ENCODE measurements at regions not wholly inside any gene's neighbourhood (a gene's known extent, or its start where the extent isn't known, plus 50 kb on each side); places are given as distances from the start of the nearest gene placed in this dataset.

GRCh38 chr20:4635781-4636180 lies 50.5 kb upstream of the PRNP start:
- in situ Hi-C loops (cut with MboI; ENCODE audit: low sequenced_read_pairs), result no loop called here

- in situ Hi-C loops (cut with MboI; ENCODE audit: low sequenced_read_pairs), result no loop called here
These were observed 50.9 kb upstream of the PRNP start for GRCh38 chr20:4635342-4635741.

DNA sequence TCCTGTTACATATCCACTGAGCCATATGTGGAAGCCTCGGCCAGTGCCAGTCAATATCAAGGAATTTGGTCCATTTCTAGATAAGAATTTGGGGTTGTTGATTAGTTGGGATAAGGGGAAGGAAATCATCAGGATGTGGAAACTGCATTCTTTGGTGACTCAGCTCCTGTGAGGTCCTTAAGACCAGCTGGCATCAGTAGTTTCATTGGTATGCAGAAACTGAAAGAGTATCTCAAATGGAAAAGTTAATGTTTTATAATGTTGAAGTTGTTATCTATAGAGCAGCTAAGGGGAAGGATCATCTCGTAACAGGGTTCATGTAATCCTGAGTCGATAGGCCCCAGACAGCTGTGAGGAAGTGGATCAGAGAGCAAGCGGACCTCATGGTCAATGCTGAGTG lies 52.5 kb upstream of the PRNP start:
- in situ Hi-C loops (cut with MboI; ENCODE audit: low sequenced_read_pairs), result no loop called here

- in situ Hi-C loops (cut with MboI; ENCODE audit: low sequenced_read_pairs), result no loop called here
These were observed 52.9 kb upstream of the PRNP start for GRCh38 chr20:4633379-4633778.

GRCh38 chr20:4632876-4633275 lies 53.4 kb upstream of the PRNP start:
- in situ Hi-C loops (cut with MboI; ENCODE audit: low sequenced_read_pairs), result no loop called here

DNA sequence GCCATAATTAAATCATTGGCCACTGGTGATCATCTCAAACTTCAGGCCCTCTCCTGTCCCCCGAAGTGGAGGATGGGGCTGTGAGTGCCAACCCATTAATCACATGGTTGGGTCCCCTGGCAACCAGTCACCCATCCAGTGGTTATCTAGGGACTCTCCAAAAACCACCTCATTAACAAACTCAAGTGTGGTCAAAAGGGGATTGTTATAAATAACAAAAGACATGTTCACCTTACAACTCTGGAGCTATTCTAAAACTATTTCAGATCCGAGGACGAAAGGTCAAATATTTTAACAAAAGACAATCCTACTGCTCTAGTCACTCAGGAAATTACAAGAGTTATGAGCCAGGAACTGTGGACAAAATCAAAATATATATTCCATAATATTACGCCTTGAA lies 60.0 kb upstream of the PRNP start:
- in situ Hi-C loops (cut with MboI; ENCODE audit: low sequenced_read_pairs), result no loop called here

DNA sequence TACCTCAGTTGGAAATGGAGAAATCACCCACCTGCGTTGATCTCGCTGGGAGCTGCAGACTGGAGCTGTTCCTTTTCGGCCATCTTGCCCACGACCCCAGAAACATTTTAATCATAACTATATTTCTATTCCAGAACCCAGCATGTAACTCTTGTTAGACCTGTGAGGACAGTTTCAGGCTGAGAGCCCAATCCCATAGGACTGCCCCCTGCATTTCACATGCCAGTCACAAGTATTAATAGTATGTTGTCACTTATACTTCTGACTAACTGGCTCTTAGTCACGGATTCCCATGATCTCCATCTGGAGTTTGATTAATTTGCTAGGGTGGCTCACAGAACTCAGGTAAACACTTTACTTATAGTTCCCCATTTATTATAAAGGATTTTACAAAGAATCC lies 60.6 kb upstream of the PRNP start:
- in situ Hi-C loops (cut with MboI; ENCODE audit: low sequenced_read_pairs), result no loop called here

DNA sequence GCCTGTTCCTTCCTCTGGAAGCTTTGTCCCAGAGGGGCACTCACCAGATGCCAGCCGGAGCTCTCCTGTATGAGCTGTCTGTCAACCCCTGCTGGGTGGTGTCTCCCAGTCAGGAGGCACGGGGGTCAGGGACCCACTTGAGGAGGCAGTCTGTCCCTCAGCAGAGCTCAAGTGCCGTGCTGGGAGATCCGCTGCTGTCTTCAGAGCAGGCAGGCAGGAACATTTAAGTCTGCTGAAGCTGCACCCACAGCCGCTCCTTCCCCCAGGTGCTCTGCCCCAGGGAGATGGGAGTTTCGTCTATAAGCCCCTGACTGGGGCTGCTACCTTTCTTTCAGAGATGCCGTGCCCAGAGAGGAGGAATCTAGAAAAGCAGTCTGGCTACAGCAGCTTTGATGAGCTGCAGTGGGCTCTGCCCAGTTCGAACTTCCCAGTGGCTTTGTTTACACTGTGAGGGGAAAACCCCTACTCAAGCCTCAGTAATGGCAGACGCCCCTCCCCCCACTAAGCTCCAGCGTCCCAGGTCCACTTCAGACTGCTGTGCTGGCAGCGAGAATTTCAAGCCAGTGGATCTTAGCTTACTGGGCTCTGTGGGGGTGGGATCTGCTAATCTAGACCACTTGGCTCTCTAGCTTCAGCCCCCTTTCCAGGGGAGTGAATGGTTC lies 61.5 kb upstream of the PRNP start:
- in situ Hi-C loops (cut with MboI; ENCODE audit: low sequenced_read_pairs), result loop anchor here (25.0 kb wide), 2 partner anchors 312 to 562 kb away; no protein-coding TSS in a partner anchor

DNA sequence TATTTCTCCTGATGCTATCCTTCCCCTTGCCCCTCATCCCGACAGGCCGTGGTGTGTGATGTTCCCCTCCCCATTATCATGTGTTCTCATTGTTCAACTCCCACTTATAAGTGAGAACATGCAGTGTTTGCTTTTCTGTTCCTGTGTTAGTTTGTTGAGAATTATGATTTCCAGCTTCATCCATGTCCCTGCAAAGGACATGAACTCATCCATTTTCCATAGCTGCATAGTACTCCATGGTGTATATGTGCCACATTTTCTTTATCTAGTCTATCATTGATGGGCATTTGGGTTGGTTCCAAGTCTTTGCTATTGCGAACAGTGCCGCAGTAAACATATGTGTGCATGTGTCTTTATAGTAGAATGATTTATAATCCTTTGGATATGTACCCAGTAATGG lies 67.1 kb upstream of the PRNP start:
- in situ Hi-C loops (cut with MboI; ENCODE audit: low sequenced_read_pairs), result loop anchor here (25.0 kb wide), 2 partner anchors 318 to 568 kb away; no protein-coding TSS in a partner anchor

DNA sequence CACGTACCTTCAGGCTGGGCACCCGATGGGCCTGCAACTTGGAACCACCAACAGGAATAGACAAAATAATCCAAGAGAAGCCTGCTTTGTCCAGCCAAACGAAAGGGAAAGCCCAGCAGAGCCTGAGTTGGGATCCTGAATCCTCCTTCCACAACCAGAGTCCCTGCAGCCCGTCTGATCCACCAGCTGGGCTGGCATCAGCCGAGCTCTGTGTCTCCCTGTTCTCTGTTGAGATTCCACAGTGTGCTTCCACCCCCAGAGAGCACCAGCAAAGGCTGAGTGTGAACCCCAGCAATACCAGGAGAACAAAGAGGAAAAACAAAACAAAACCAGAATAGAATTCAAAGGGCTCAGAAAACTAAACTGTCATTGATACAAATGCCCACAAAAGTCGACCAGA lies 68.8 kb upstream of the PRNP start:
- in situ Hi-C loops (cut with MboI; ENCODE audit: low sequenced_read_pairs), result loop anchor here (25.0 kb wide), 2 partner anchors 320 to 570 kb away; no protein-coding TSS in a partner anchor

- in situ Hi-C loops (cut with MboI; ENCODE audit: low sequenced_read_pairs), result loop anchor here (25.0 kb wide), 2 partner anchors 320 to 570 kb away; no protein-coding TSS in a partner anchor
These were observed 69.2 kb upstream of the PRNP start for GRCh38 chr20:4617019-4617418.

- in situ Hi-C loops (cut with MboI; ENCODE audit: low sequenced_read_pairs), result loop anchor here (25.0 kb wide), 2 partner anchors 323 to 573 kb away; no protein-coding TSS in a partner anchor
These were observed 72.3 kb upstream of the PRNP start for GRCh38 chr20:4613718-4614620.

GRCh38 chr20:4613184-4613583 lies 73.1 kb upstream of the PRNP start:
- in situ Hi-C loops (cut with MboI; ENCODE audit: low sequenced_read_pairs), result loop anchor here (25.0 kb wide), 2 partner anchors 324 to 574 kb away; no protein-coding TSS in a partner anchor

- in situ Hi-C loops (cut with MboI; ENCODE audit: low sequenced_read_pairs), result loop anchor here (25.0 kb wide), 2 partner anchors 326 to 576 kb away; no protein-coding TSS in a partner anchor
These were observed 75.4 kb upstream of the PRNP start for GRCh38 chr20:4610871-4611270.

DNA sequence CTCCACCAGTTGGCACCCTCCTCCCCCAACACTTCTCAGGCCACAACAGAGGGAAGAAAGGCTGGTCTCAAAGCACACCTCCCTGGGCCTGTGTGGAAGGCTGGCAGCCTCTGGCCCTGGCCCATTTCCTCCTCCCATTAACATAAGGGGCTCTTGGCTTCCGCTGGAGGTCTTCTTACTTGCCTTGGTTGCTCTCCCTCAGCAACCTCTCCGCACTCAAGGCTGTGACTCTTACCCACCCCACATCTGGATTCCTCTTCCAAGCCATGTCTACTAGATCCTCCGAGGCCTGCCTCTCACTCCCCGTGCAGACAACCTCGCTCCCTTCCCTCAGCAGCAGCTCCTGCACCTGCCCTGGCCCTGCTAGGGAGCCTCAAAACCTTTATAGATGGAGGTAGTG lies 76.7 kb upstream of the PRNP start:
- in situ Hi-C loops (cut with MboI; ENCODE audit: low sequenced_read_pairs), result loop anchor here (25.0 kb wide), 2 partner anchors 328 to 578 kb away; no protein-coding TSS in a partner anchor

GRCh38 chr20:4608861-4609260 lies 77.4 kb upstream of the PRNP start:
- in situ Hi-C loops (cut with MboI; ENCODE audit: low sequenced_read_pairs), result loop anchor here (25.0 kb wide), 2 partner anchors 328 to 578 kb away; no protein-coding TSS in a partner anchor

DNA sequence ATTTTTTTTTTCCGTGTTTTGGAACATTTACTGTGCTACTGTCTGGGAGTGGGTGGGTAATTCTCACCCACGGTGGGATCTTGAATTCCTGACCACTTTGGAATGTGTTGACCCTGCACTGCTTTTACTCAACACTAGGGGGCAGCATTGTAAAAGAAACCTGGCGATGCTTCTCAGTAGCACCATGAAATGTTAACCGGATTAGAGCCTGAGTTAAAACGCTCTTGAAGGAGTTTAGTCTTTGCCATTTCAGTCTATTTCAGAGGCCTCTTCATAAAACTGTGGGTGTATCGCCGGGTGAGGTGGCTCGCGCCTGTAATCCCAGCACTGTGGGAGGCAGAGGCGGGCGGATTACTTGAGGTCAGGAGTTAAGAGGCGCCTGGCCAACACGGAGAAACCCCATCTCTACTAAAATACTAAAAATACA lies 79.0 kb upstream of the PRNP start:
- in situ Hi-C loops (cut with MboI; ENCODE audit: low sequenced_read_pairs), result loop anchor here (25.0 kb wide), 2 partner anchors 330 to 580 kb away; no protein-coding TSS in a partner anchor

DNA sequence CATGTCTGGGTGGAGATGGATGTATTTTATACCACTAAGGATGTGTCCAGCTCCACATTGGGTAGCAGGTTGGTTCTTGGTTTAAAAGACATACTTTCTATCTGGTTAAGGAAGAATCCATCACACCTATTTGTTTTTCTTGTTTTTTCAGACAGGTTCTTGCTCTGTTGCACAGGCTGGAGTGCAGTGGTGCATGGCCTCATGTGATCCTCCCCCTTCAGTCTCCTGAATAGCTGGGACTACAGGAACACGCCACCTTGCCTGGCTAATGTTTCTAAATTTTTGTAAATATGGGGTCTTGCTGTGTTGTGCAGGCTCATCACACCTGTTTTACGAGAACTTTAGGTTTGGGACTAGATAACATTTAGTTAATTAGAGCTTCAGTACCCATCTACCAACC lies 80.2 kb upstream of the PRNP start:
- in situ Hi-C loops (cut with MboI; ENCODE audit: low sequenced_read_pairs), result loop anchor here (25.0 kb wide), 2 partner anchors 331 to 581 kb away; no protein-coding TSS in a partner anchor

- in situ Hi-C loops (cut with MboI; ENCODE audit: low sequenced_read_pairs), result loop anchor here (25.0 kb wide), 2 partner anchors 332 to 582 kb away; no protein-coding TSS in a partner anchor
These were observed 81.1 kb upstream of the PRNP start for GRCh38 chr20:4605166-4605565.

GRCh38 chr20:4604580-4604979 lies 81.7 kb upstream of the PRNP start:
- in situ Hi-C loops (cut with MboI; ENCODE audit: low sequenced_read_pairs), result loop anchor here (5.0 to 25.0 kb wide), 3 partner anchors 113 to 583 kb away; no protein-coding TSS in a partner anchor

DNA sequence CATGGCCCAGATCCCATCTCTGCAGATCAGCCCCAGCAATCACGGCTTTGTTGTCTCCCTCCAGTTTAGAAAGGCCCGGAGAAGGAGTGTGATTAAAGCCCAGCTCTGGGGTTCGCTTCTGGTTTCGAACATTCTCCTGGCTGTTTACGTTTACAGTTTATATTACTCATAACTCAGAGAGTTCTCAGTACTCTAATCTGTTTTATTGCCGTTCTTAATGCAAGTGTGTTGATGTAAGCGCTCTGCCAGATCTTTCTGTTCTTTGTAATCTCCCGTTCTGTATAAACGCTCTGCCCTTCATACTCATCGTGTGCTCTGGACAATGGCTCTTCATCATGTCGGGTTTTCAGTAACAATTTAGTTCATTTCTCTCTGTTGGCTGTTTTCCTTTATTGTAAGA lies 82.5 kb upstream of the PRNP start:
- in situ Hi-C loops (cut with MboI; ENCODE audit: low sequenced_read_pairs), result loop anchor here (5.0 to 25.0 kb wide), 3 partner anchors 114 to 584 kb away; no protein-coding TSS in a partner anchor
